SK-N-SH (cell line): ENCODE measurements at regions not wholly inside any gene's neighbourhood (a gene's known extent, or its start where the extent isn't known, plus 50 kb on each side); places are given as distances from the start of the nearest gene placed in this dataset.

Source experiments
- CTCF ChIA-PET: fragments of 300-600, 350-600 bp; formaldehyde crosslinking; extraction: SDS; loops from one replicate; lab custom pipeline; 2021; lab: Yijun Ruan, JAX
- POLR2A ChIA-PET: fragments of 350-600 bp; sonication (Branson Sonifier 250); formaldehyde crosslinking; extraction: SDS; loops from one replicate; lab custom pipeline; 2020; ENCODE audit warnings: antibody characterized with exemption, inconsistent platforms; lab: Yijun Ruan, JAX
- DNase-seq: peaks from one replicate; pipeline ENCODE4 v3.0.0; 2012
- H2AFZ ChIP-seq: fragments of 200-600 bp; sonication (generic); 2 replicates; pipeline ENCODE4 v1.8.1; 2016; ENCODE audit warnings: antibody characterized with exemption, mild to moderate bottlenecking, low read depth
- H3F3A ChIP-seq: fragments of 200-600 bp; sonication (generic); replicated peaks from 2 replicates; pipeline ENCODE3; 2016; ENCODE audit warnings: antibody characterized with exemption, mild to moderate bottlenecking; ENCODE audit not compliant: insufficient read depth
- H3K27ac ChIP-seq, 2 experiments: fragments of 200-500 bp in 1 of 2; fragments of 200-600 bp in 1 of 2; sonication (Bioruptor generic) in 1 of 2; sonication (generic), shearing (Covaris generic) in 1 of 2; 2 replicates each; pipeline versions ENCODE4 v1.5.1 to v1.6.1; 2014 to 2016; ENCODE audit warnings: low read depth in 2 of 2, inconsistent platforms in 1 of 2, low read length in 1 of 2, mild to moderate bottlenecking in 1 of 2, mixed read lengths in 1 of 2
- H3K27me3 ChIP-seq: fragments of 200-600 bp; sonication (generic), shearing (Covaris generic); 2 replicates; pipeline ENCODE4 v1.6.1; 2016; ENCODE audit warnings: mixed run types; ENCODE audit not compliant: insufficient read depth
- H3K36me3 ChIP-seq, 2 experiments: fragments of 200-500 bp in 1 of 2; fragments of 200-600 bp in 1 of 2; sonication (Bioruptor generic) in 1 of 2; sonication (generic) in 1 of 2; replicated peaks in 1 of 2; 2 replicates each; pipeline versions ENCODE3 to v1.5.1; 2014 to 2016; ENCODE audit warnings: low read length in 1 of 2, mild to moderate bottlenecking in 1 of 2; ENCODE audit not compliant: insufficient read depth in 2 of 2, control insufficient read depth in 1 of 2
- H3K4me1 ChIP-seq, 2 experiments: fragments of 200-500 bp in 1 of 2; fragments of 200-600 bp in 1 of 2; sonication (Bioruptor generic) in 1 of 2; sonication (generic), shearing (Covaris generic) in 1 of 2; 2 replicates each; pipeline versions ENCODE4 v1.5.1 to v1.6.1; 2014 to 2016; ENCODE audit warnings: low read depth in 1 of 2, low read length in 1 of 2, mixed run types in 1 of 2; ENCODE audit not compliant: insufficient read depth in 2 of 2, control insufficient read depth in 1 of 2
- H3K4me2 ChIP-seq: fragments of 200-600 bp; sonication (generic), shearing (Covaris generic); 2 replicates; pipeline ENCODE4 v1.6.1; 2017; ENCODE audit warnings: mixed run types
- H3K4me3 ChIP-seq, 2 experiments: fragments of 200-500 bp in 1 of 2; fragments of 200-600 bp in 1 of 2; sonication (Bioruptor generic) in 1 of 2; sonication (generic), shearing (Covaris generic) in 1 of 2; 2 replicates each; pipeline versions ENCODE4 v1.5.1 to v1.8.1; 2014 to 2016; ENCODE audit warnings: low read depth in 2 of 2, inconsistent platforms in 1 of 2, low read length in 1 of 2, mild to moderate bottlenecking in 1 of 2, mixed read lengths in 1 of 2, moderate library complexity in 1 of 2
- H3K79me2 ChIP-seq: fragments of 200-600 bp; sonication (generic); 2 replicates; pipeline ENCODE4 v1.8.1; 2017; ENCODE audit warnings: mild to moderate bottlenecking; ENCODE audit not compliant: insufficient read depth
- H3K9ac ChIP-seq: fragments of 200-600 bp; sonication (generic); 2 replicates; pipeline ENCODE4 v1.6.1; 2017; ENCODE audit warnings: mixed run types
- H3K9me2 ChIP-seq: fragments of 200-600 bp; sonication (generic); 2 replicates; pipeline ENCODE4 v1.6.1; 2017; ENCODE audit warnings: mixed run types
- H3K9me3 ChIP-seq: fragments of 200-600 bp; sonication (generic); 2 replicates; pipeline ENCODE4 v1.6.1; 2017; ENCODE audit warnings: mixed run types, mild to moderate bottlenecking, moderate library complexity
- H4K20me1 ChIP-seq: fragments of 200-600 bp; sonication (generic); 2 replicates; pipeline ENCODE4 v1.6.1; 2017; ENCODE audit warnings: mild to moderate bottlenecking, mixed run types; ENCODE audit not compliant: insufficient read depth
- ELF1 ChIP-seq: IDR thresholded peaks from 2 replicates; pipeline ENCODE4 v1.4.0; 2012
- EP300 ChIP-seq, 2 experiments: IDR thresholded peaks; 2 replicates each; pipeline versions ENCODE4 v1.4.0 to v1.6.1; 2012; ENCODE audit warnings: borderline replicate concordance in 1 of 2, low read depth in 1 of 2, low read length in 1 of 2
- FOSL2 ChIP-seq: IDR thresholded peaks from 2 replicates; pipeline ENCODE4 v1.4.0; 2012; ENCODE audit warnings: low read depth, mild to moderate bottlenecking, moderate library complexity, borderline replicate concordance
- FOXJ3 ChIP-seq: sonication (generic); formaldehyde crosslinking; IDR thresholded peaks from 2 replicates; pipeline ENCODE4 v1.5.1; 2020; ENCODE audit warnings: mild to moderate bottlenecking, missing genetic modification reagents
- GABPA ChIP-seq: IDR thresholded peaks from 2 replicates; pipeline ENCODE4 v1.4.0; 2012; ENCODE audit warnings: low read depth, mild to moderate bottlenecking
- GATA2 ChIP-seq: sonication (generic); formaldehyde crosslinking; IDR thresholded peaks from 2 replicates; pipeline ENCODE4 v1.5.0; 2020; ENCODE audit warnings: mild to moderate bottlenecking, missing genetic modification reagents
- JUND ChIP-seq: IDR thresholded peaks from 2 replicates; pipeline ENCODE4 v1.4.0; 2012
- MEF2A ChIP-seq: IDR thresholded peaks from 2 replicates; pipeline ENCODE4 v1.4.0; 2012; ENCODE audit warnings: low read depth, borderline replicate concordance
- NRF1 ChIP-seq: IDR thresholded peaks from 2 replicates; pipeline ENCODE4 v1.6.1; 2012; ENCODE audit warnings: low read depth, mild to moderate bottlenecking, low read length
- POLR2AphosphoS5 ChIP-seq: IDR thresholded peaks from 2 replicates; pipeline ENCODE4 v1.6.1; 2012; ENCODE audit warnings: low read depth, low read length
- RAD21 ChIP-seq: IDR thresholded peaks from 2 replicates; pipeline ENCODE4 v1.6.1; 2012; ENCODE audit warnings: mild to moderate bottlenecking, low read length
- RCOR1 ChIP-seq: fragments of 150-350 bp; IDR thresholded peaks from 2 replicates; pipeline ENCODE4 v1.6.1; 2017; ENCODE audit warnings: antibody characterized with exemption, low read length
- RFX5 ChIP-seq: IDR thresholded peaks from 2 replicates; pipeline ENCODE4 v1.6.1; 2012; ENCODE audit warnings: mild to moderate bottlenecking, improper control_type of control experiment, low read length
- SIN3A ChIP-seq: IDR thresholded peaks from 2 replicates; pipeline ENCODE4 v1.6.1; 2012; ENCODE audit warnings: low read depth, mild to moderate bottlenecking, low read length, moderate library complexity, borderline replicate concordance
- YY1 ChIP-seq: IDR thresholded peaks from 2 replicates; pipeline ENCODE4 v1.4.0; 2012; ENCODE audit warnings: low read depth, mild to moderate bottlenecking
- WGBS: methylation state at CpG from one replicate; pipeline ENCODE4 v1.1.6; 2017; ENCODE audit warnings: low lambda C conversion rate; 5-methylcytosine and 5-hydroxymethylcytosine counted together
- TF ChIP-seq, protein P1 (sequence below): fragments of 150-350 bp; IDR thresholded peaks from 2 replicates; pipeline ENCODE4 v1.6.1; 2016; ENCODE audit warnings: mild to moderate bottlenecking, low read depth, low read length

DNA sequence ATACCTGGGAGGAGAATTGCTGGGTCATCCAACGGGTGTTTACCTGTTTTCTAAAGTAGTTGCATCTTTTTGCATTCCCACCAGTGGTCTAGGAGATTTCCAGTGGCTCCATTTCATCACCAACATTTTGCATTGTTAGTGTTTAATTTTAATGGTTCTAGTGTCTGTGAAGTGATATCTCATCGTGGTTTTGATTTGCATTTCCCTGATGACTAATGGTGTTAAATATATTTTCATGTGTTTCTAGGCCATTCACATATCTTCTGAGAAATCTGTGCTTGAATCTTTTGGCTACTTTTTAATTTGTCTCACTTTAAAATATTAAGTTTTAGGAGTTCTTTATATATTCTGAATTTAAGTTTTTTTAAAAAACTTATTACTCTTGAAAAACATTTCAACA, 439.6 kb downstream of the TMEM135 start:
- no peaks in the 10 kb centered on the region for H3K27me3 ChIP-seq
- H4K20me1 ChIP-seq: no peaks in the 10 kb centered on the region
- H2AFZ ChIP-seq: no peak overlapping the region
- no peaks in the 10 kb centered on the region for H3F3A ChIP-seq
- no peaks in the 10 kb centered on the region for H3K79me2 ChIP-seq
- POLR2A ChIA-PET: no interaction called here
- TF ChIP-seq POLR2AphosphoS5 (no peak), RFX5 (no peak), RCOR1 (no peak), SIN3A (no peak), GATA2 (no peak), RAD21 (no peak)
- H3K9ac ChIP-seq: no peak overlapping the region
- H3K9me2 ChIP-seq: no peaks in the 10 kb centered on the region
- no peak overlapping the region for H3K4me3 ChIP-seq
- H3K4me1 ChIP-seq: no peaks in the 10 kb centered on the region; a peak in 1 of 4 replicates
- no peak for DNase-seq
- H3K27ac ChIP-seq: no peak overlapping the region
- H3K4me2 ChIP-seq: no peak overlapping the region
- CTCF ChIA-PET: no interaction called here
- no peaks in the 10 kb centered on the region for H3K36me3 ChIP-seq
- H3K9me3 ChIP-seq: no peaks in the 10 kb centered on the region
- WGBS: 0% methylated on average over 2 of the region's 2 CpGs

DNA sequence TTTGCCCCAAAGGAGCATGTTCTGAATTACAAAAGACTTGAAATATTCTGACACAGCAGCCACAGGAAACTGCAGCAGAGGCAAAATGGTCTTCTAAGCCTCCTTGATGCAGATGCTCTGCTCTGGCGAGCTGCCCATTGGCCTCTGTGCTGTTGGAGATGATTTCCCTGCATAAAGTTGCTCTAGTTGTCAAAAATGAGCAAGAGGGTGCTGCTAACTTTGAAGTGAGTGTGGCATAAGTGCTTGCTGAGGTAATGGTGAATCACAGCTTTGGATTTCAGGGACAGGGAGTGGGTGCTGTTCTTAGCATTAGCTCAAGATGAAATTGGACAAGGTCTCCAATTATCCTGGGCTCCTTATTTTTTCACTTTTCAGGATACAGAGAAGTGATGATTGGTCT, 435.4 kb downstream of the TMEM135 start:
- no peak for DNase-seq
- ChIA-PET CTCF (interaction anchor here (1.1 kb wide), 1 partner anchor 9 kb away, joined by 3 read pairs; no protein-coding TSS in a partner anchor), POLR2A (no interaction called here)
- Histone ChIP-seq H3K27ac (no peak overlapping the region), H3K9me3 (no peaks in the 10 kb centered on the region), H3K36me3 (no peaks in the 10 kb centered on the region), H3K4me3 (no peak overlapping the region), H4K20me1 (no peaks in the 10 kb centered on the region), H3K9ac (no peak overlapping the region), H3F3A (no peaks in the 10 kb centered on the region), H3K27me3 (no peaks in the 10 kb centered on the region)
- TF ChIP-seq FOXJ3 (CRISPR knock-in tag) (no peak), NRF1 (no peak), FOSL2 (no peak), YY1 (no peak), ELF1 (no peak), GABPA (no peak), EP300 (IDR thresholded peaks at IDR 0.05; ENCODE audit: borderline replicate concordance in 1 of 2, low read depth in 1 of 2, low read length in 1 of 2) (no peak), POLR2AphosphoS5 (no peak), MEF2A (no peak), JUND (no peak)
- TF ChIP-seq, protein P1, sequence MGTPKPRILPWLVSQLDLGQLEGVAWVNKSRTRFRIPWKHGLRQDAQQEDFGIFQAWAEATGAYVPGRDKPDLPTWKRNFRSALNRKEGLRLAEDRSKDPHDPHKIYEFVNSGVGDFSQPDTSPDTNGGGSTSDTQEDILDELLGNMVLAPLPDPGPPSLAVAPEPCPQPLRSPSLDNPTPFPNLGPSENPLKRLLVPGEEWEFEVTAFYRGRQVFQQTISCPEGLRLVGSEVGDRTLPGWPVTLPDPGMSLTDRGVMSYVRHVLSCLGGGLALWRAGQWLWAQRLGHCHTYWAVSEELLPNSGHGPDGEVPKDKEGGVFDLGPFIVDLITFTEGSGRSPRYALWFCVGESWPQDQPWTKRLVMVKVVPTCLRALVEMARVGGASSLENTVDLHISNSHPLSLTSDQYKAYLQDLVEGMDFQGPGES: no peak
- TF ChIP-seq, all 33 proteins: peak for 0
- Histone ChIP-seq H3K9me2 (no peaks in the 10 kb centered on the region), H3K79me2 (no peaks in the 10 kb centered on the region), H3K4me1 (no peaks in the 10 kb centered on the region; a peak in 1 of 4 replicates), H2AFZ (0 out of 2 replicates have a peak overlapping the region, but pooled peaks have one; percentile 39), H3K4me2 (no peak overlapping the region; the same call in 1 of the 2 replicates)
- 0% methylated on average over 1 of the region's 1 CpG for WGBS
